ENCODE measurements at regions not wholly inside any gene's neighbourhood (a gene's known extent, or its start where the extent isn't known, plus 50 kb on each side); places are given as distances from the start of the nearest gene placed in this dataset.

GRCh38 chr11:69393178-69393832 is 88.2 kb upstream of the LINC01488 start:
- 83 to 95% methylated on average over 8 to 16 of the region's 16 CpGs for WGBS, 2 donors
- Histone ChIP-seq H3K27me3 (no peaks in the 10 kb centered on the region), H3K27ac (no peak overlapping the region), H3K36me3 (no peaks in the 10 kb centered on the region), H3K9me3 (peaks cover 0 to 12% (median 0%) of the 10 kb centered on the region in 4 donors), H3K4me3 (no peak overlapping the region), H3K4me1 (peaks cover 0 to 7% (median 0%) of the 10 kb centered on the region in 4 donors)
- no peak for DNase-seq (ENCODE audit: low spot score in 2 of 2)
- TF ChIP-seq CTCF (IDR thresholded peaks at IDR 0.05) (no peak), EP300 (IDR thresholded peaks at IDR 0.05) (no peak), POLR2A (IDR thresholded peaks at IDR 0.05) (no peak)

- 87 to 95% methylated on average over 8 of the region's 8 CpGs for WGBS, 2 donors
Observed at GRCh38 chr11:69393865-69394233, 87.6 kb upstream of the LINC01488 start.

GRCh38 chr11:69394234-69394868 is 87.1 kb upstream of the LINC01488 start:
- 72 to 80% methylated on average over 17 to 18 of the region's 20 CpGs for WGBS, 2 donors
- no peak for DNase-seq (ENCODE audit: low spot score in 2 of 2)
- Histone ChIP-seq H3K36me3 (no peaks in the 10 kb centered on the region), H3K4me3 (no peak overlapping the region), H3K27me3 (no peaks in the 10 kb centered on the region), H3K27ac (peak overlapping the region in 1 of 4 donors; percentile 20), H3K4me1 (peaks cover 0 to 17% (median 2%) of the 10 kb centered on the region in 4 donors), H3K9me3 (peaks cover 0 to 1% (median 0%) of the 10 kb centered on the region in 4 donors)
- TF ChIP-seq EP300 (IDR thresholded peaks at IDR 0.05) = no peak
- TF ChIP-seq POLR2A (IDR thresholded peaks at IDR 0.05) = no peak
- no peak for TF ChIP-seq CTCF (IDR thresholded peaks at IDR 0.05)

More at GRCh38 chr11:69393865-69394233, 87.6 kb upstream of the LINC01488 start:
- peaks cover 0 to 6% (median 0%) of the 10 kb centered on the region in 4 donors for H3K9me3 ChIP-seq
- no peaks in the 10 kb centered on the region for H3K27me3 ChIP-seq
- no peaks in the 10 kb centered on the region for H3K36me3 ChIP-seq
- no peak for DNase-seq (ENCODE audit: low spot score in 2 of 2)
- TF ChIP-seq POLR2A (IDR thresholded peaks at IDR 0.05) (no peak), CTCF (IDR thresholded peaks at IDR 0.05) (no peak), EP300 (IDR thresholded peaks at IDR 0.05) (no peak)
- no peak overlapping the region for H3K4me3 ChIP-seq
- H3K27ac ChIP-seq = no peak overlapping the region
- peaks cover 0 to 13% (median 2%) of the 10 kb centered on the region in 4 donors for H3K4me1 ChIP-seq

GRCh38 chr11:69394869-69395246 is 86.6 kb upstream of the LINC01488 start:
- DNase-seq (ENCODE audit: low spot score in 2 of 2) = no peak
- H3K27ac ChIP-seq = peak overlapping the region in 1 of 4 donors; percentile 20
- no peaks in the 10 kb centered on the region for H3K27me3 ChIP-seq
- no peaks in the 10 kb centered on the region for H3K36me3 ChIP-seq
- WGBS, 2 donors = 51 to 62% methylated on average over 7 of the region's 7 CpGs
- H3K4me1 ChIP-seq = peaks cover 0 to 19% (median 2%) of the 10 kb centered on the region in 4 donors
- TF ChIP-seq CTCF (IDR thresholded peaks at IDR 0.05) (no peak), EP300 (IDR thresholded peaks at IDR 0.05) (no peak), POLR2A (IDR thresholded peaks at IDR 0.05) (no peak)
- H3K4me3 ChIP-seq = no peak overlapping the region
- H3K9me3 ChIP-seq = no peaks in the 10 kb centered on the region

DNA sequence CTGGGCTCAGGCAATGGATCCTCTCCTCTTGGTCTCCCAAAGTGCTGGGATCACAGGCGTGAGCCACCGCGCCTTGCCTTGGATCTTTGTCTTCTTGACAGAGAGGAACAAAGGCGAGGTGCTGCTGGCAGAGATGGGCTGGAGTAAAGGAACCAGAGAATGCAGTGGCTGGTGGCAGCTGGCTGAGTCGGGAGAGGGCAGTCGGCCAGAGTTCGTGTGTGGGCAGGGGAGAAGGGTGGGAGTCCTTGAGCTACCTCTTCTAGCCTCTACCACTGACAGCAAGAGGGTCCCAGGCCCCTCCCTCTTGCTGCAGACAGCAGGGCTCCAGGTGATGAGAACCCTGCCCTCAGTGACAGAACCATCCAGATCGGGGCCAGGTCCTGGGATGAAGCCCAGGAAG is 86.2 kb upstream of the LINC01488 start:
- peaks cover 0 to 4% (median 0%) of the 10 kb centered on the region in 4 donors for H3K9me3 ChIP-seq
- no peaks in the 10 kb centered on the region for H3K36me3 ChIP-seq
- H3K4me1 ChIP-seq = peaks cover 0 to 19% (median 2%) of the 10 kb centered on the region in 4 donors
- DNase-seq (ENCODE audit: low spot score in 2 of 2) = no peak
- no peaks in the 10 kb centered on the region for H3K27me3 ChIP-seq
- TF ChIP-seq EP300 (IDR thresholded peaks at IDR 0.05) (no peak), POLR2A (IDR thresholded peaks at IDR 0.05) (no peak), CTCF (IDR thresholded peaks at IDR 0.05) (no peak)
- H3K27ac ChIP-seq = no peak overlapping the region
- no peak overlapping the region for H3K4me3 ChIP-seq
- 76 to 78% methylated on average over 7 to 8 of the region's 8 CpGs for WGBS, 2 donors
